Fibroblast of pulmonary artery (primary cell): ENCODE measurements at regions not wholly inside any gene's neighbourhood (a gene's known extent, or its start where the extent isn't known, plus 50 kb on each side); places are given as distances from the start of the nearest gene placed in this dataset.
A peak's percentile ranks its signal among the peaks of the same experiment; 100 is the strongest.

Experiments used
- DNase-seq: peaks from one replicate; pipeline ENCODE4 v3.0.0-alpha.2; 2010; ENCODE audit warnings: low read depth
- H3K4me3 ChIP-seq: replicated peaks from 2 replicates; pipeline ENCODE4 v1.5.1; 2011; ENCODE audit warnings: low read depth, mild to moderate bottlenecking, control low read depth, low read length, moderate library complexity
- TF ChIP-seq, protein P1 (sequence below): IDR thresholded peaks from 2 replicates; pipeline ENCODE4 v1.5.1; 2011; ENCODE audit warnings: mild to moderate bottlenecking, control low read depth, low read length, inconsistent platforms; ENCODE audit errors: missing control alignments

GRCh38 chr5:106134549-106134948 lies 1536.2 kb downstream of the EFNA5 start:
- no peak overlapping the region for H3K4me3 ChIP-seq
- TF ChIP-seq, protein P1, sequence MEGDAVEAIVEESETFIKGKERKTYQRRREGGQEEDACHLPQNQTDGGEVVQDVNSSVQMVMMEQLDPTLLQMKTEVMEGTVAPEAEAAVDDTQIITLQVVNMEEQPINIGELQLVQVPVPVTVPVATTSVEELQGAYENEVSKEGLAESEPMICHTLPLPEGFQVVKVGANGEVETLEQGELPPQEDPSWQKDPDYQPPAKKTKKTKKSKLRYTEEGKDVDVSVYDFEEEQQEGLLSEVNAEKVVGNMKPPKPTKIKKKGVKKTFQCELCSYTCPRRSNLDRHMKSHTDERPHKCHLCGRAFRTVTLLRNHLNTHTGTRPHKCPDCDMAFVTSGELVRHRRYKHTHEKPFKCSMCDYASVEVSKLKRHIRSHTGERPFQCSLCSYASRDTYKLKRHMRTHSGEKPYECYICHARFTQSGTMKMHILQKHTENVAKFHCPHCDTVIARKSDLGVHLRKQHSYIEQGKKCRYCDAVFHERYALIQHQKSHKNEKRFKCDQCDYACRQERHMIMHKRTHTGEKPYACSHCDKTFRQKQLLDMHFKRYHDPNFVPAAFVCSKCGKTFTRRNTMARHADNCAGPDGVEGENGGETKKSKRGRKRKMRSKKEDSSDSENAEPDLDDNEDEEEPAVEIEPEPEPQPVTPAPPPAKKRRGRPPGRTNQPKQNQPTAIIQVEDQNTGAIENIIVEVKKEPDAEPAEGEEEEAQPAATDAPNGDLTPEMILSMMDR = no peak

DNA sequence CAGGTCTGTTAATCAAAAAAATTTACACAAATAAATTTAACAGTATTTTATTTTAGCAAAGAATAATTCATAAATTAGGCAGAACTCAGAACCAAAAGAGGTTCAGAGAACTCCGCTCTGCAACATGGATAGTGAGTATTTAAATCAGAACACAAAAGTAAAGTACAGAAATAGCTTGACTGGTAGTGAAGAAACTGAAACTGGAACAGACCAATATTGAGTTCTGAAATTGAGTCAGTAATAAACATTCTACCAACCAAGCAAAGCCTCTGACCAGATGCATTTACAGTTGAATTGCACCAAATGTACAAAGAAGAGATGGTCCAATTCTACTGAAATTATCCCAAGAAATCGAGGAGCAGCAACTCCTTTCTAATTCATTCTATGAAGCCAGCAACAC lies 1542.8 kb downstream of the EFNA5 start:
- no peak overlapping the region for H3K4me3 ChIP-seq
- DNase-seq = no peak
- TF ChIP-seq, protein P1 = no peak

More at GRCh38 chr5:106134549-106134948, 1536.2 kb downstream of the EFNA5 start:
- no peak for DNase-seq

- no peak overlapping the region for H3K4me3 ChIP-seq
- no peak for DNase-seq
- TF ChIP-seq, protein P1 = no peak
Measured at GRCh38 chr5:106127341-106127781, 1543.4 kb downstream of the EFNA5 start.

GRCh38 chr5:106121972-106122605 lies 1548.6 kb downstream of the EFNA5 start:
- DNase-seq = peak; percentile 19
- no peak overlapping the region for H3K4me3 ChIP-seq
- TF ChIP-seq, protein P1 = peak; percentile 83

- no peak for DNase-seq
- no peak overlapping the region for H3K4me3 ChIP-seq
- TF ChIP-seq, protein P1 = no peak
Measured at GRCh38 chr5:106116682-106117081, 1554.1 kb downstream of the EFNA5 start.

DNA sequence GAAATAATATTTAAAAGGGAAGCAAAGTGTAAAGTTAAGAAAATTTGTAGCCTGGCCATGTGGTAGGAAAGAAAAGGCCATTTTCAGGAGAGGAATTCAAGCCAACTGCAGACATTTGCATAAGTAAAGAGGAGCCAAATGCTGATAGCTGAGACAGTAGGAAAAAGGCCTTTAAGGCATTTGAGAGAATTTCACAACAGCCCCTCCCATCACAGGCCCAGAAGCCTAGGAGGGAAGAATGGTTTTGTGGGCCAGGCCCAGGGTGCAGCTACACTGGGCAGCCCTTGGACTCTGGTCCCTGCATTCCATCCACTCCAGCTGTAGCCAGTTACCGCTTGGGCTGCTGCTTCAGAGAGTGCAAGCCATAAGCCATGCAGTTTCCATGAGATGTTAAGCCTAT lies 1556.8 kb downstream of the EFNA5 start:
- no peak overlapping the region for H3K4me3 ChIP-seq
- no peak for DNase-seq
- TF ChIP-seq, protein P1 = no peak

- H3K4me3 ChIP-seq = no peak overlapping the region
- no peak for DNase-seq
- TF ChIP-seq, protein P1 = no peak
Measured at GRCh38 chr5:106106384-106106783, 1564.4 kb downstream of the EFNA5 start.
